ENCODE measurements at regions not wholly inside any gene's neighbourhood (a gene's known extent, or its start where the extent isn't known, plus 50 kb on each side); places are given as distances from the start of the nearest gene placed in this dataset.

DNA sequence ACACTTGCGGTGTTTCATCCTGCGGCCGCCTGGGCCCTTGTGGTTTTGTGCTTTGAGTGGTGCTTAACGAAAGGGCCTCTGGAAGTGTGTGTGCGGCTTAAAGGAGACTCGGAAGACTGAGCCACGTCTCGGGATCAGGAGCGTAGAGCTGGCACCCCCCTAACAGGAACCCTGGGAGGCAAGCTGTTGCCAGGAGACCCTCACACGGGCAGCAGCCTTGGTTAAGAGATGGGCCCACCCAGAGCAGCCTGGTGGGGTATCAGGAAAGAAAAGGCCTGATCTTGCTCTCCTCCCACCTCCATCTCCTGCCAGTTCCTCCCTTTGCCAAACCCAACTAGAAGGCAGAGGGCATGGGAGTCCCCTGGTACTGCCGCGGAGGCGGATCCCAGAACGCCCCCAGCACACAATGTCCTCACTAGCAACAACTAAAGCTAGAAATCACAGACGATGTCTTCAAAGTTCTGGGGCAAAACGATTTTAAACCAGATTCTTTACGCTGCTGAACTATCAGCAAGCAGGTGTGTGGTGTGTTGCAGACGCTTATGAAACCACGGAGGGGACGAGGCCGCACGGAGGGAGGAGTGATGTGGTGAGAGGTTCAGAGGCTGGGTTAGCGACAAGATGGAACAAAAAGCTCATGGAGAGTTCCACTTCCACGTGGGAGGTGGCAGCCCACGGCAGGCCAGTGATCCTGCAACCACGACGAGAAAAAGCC, 67.0 kb upstream of the INPP5A start:
- TF ChIP-seq, protein P1, sequence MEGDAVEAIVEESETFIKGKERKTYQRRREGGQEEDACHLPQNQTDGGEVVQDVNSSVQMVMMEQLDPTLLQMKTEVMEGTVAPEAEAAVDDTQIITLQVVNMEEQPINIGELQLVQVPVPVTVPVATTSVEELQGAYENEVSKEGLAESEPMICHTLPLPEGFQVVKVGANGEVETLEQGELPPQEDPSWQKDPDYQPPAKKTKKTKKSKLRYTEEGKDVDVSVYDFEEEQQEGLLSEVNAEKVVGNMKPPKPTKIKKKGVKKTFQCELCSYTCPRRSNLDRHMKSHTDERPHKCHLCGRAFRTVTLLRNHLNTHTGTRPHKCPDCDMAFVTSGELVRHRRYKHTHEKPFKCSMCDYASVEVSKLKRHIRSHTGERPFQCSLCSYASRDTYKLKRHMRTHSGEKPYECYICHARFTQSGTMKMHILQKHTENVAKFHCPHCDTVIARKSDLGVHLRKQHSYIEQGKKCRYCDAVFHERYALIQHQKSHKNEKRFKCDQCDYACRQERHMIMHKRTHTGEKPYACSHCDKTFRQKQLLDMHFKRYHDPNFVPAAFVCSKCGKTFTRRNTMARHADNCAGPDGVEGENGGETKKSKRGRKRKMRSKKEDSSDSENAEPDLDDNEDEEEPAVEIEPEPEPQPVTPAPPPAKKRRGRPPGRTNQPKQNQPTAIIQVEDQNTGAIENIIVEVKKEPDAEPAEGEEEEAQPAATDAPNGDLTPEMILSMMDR (IDR thresholded peaks at IDR 0.05; ENCODE audit: borderline replicate concordance, extremely low read depth, low read length, poor library complexity, severe bottlenecking): no peak
- no peak for TF ChIP-seq EZH2 (IDR thresholded peaks at IDR 0.05; ENCODE audit: borderline replicate concordance, low read depth, low read length, severe bottlenecking)
